SK-N-SH (cell line): ENCODE measurements at regions not wholly inside any gene's neighbourhood (a gene's known extent, or its start where the extent isn't known, plus 50 kb on each side); places are given as distances from the start of the nearest gene placed in this dataset.

Experiments used
- CTCF ChIA-PET: fragments of 300-600, 350-600 bp; formaldehyde crosslinking; extraction: SDS; loops from one replicate; lab custom pipeline; 2021; lab: Yijun Ruan, JAX
- POLR2A ChIA-PET: fragments of 350-600 bp; sonication (Branson Sonifier 250); formaldehyde crosslinking; extraction: SDS; loops from one replicate; lab custom pipeline; 2020; ENCODE audit warnings: antibody characterized with exemption, inconsistent platforms; lab: Yijun Ruan, JAX
- DNase-seq: peaks from one replicate; pipeline ENCODE4 v3.0.0; 2012
- H2AFZ ChIP-seq: fragments of 200-600 bp; sonication (generic); 2 replicates; pipeline ENCODE4 v1.8.1; 2016; ENCODE audit warnings: antibody characterized with exemption, mild to moderate bottlenecking, low read depth
- H3F3A ChIP-seq: fragments of 200-600 bp; sonication (generic); replicated peaks from 2 replicates; pipeline ENCODE3; 2016; ENCODE audit warnings: antibody characterized with exemption, mild to moderate bottlenecking; ENCODE audit not compliant: insufficient read depth
- H3K27ac ChIP-seq, 2 experiments: fragments of 200-500 bp in 1 of 2; fragments of 200-600 bp in 1 of 2; sonication (Bioruptor generic) in 1 of 2; sonication (generic), shearing (Covaris generic) in 1 of 2; 2 replicates each; pipeline versions ENCODE4 v1.5.1 to v1.6.1; 2014 to 2016; ENCODE audit warnings: low read depth in 2 of 2, inconsistent platforms in 1 of 2, low read length in 1 of 2, mild to moderate bottlenecking in 1 of 2, mixed read lengths in 1 of 2
- H3K27me3 ChIP-seq: fragments of 200-600 bp; sonication (generic), shearing (Covaris generic); 2 replicates; pipeline ENCODE4 v1.6.1; 2016; ENCODE audit warnings: mixed run types; ENCODE audit not compliant: insufficient read depth
- H3K36me3 ChIP-seq, 2 experiments: fragments of 200-500 bp in 1 of 2; fragments of 200-600 bp in 1 of 2; sonication (Bioruptor generic) in 1 of 2; sonication (generic) in 1 of 2; replicated peaks in 1 of 2; 2 replicates each; pipeline versions ENCODE3 to v1.5.1; 2014 to 2016; ENCODE audit warnings: low read length in 1 of 2, mild to moderate bottlenecking in 1 of 2; ENCODE audit not compliant: insufficient read depth in 2 of 2, control insufficient read depth in 1 of 2
- H3K4me1 ChIP-seq, 2 experiments: fragments of 200-500 bp in 1 of 2; fragments of 200-600 bp in 1 of 2; sonication (Bioruptor generic) in 1 of 2; sonication (generic), shearing (Covaris generic) in 1 of 2; 2 replicates each; pipeline versions ENCODE4 v1.5.1 to v1.6.1; 2014 to 2016; ENCODE audit warnings: low read depth in 1 of 2, low read length in 1 of 2, mixed run types in 1 of 2; ENCODE audit not compliant: insufficient read depth in 2 of 2, control insufficient read depth in 1 of 2
- H3K4me2 ChIP-seq: fragments of 200-600 bp; sonication (generic), shearing (Covaris generic); 2 replicates; pipeline ENCODE4 v1.6.1; 2017; ENCODE audit warnings: mixed run types
- H3K4me3 ChIP-seq, 2 experiments: fragments of 200-500 bp in 1 of 2; fragments of 200-600 bp in 1 of 2; sonication (Bioruptor generic) in 1 of 2; sonication (generic), shearing (Covaris generic) in 1 of 2; 2 replicates each; pipeline versions ENCODE4 v1.5.1 to v1.8.1; 2014 to 2016; ENCODE audit warnings: low read depth in 2 of 2, inconsistent platforms in 1 of 2, low read length in 1 of 2, mild to moderate bottlenecking in 1 of 2, mixed read lengths in 1 of 2, moderate library complexity in 1 of 2
- H3K79me2 ChIP-seq: fragments of 200-600 bp; sonication (generic); 2 replicates; pipeline ENCODE4 v1.8.1; 2017; ENCODE audit warnings: mild to moderate bottlenecking; ENCODE audit not compliant: insufficient read depth
- H3K9ac ChIP-seq: fragments of 200-600 bp; sonication (generic); 2 replicates; pipeline ENCODE4 v1.6.1; 2017; ENCODE audit warnings: mixed run types
- H3K9me2 ChIP-seq: fragments of 200-600 bp; sonication (generic); 2 replicates; pipeline ENCODE4 v1.6.1; 2017; ENCODE audit warnings: mixed run types
- H3K9me3 ChIP-seq: fragments of 200-600 bp; sonication (generic); 2 replicates; pipeline ENCODE4 v1.6.1; 2017; ENCODE audit warnings: mixed run types, mild to moderate bottlenecking, moderate library complexity
- H4K20me1 ChIP-seq: fragments of 200-600 bp; sonication (generic); 2 replicates; pipeline ENCODE4 v1.6.1; 2017; ENCODE audit warnings: mild to moderate bottlenecking, mixed run types; ENCODE audit not compliant: insufficient read depth
- CHD2 ChIP-seq: fragments of 150-350 bp; IDR thresholded peaks from 2 replicates; pipeline ENCODE4 v1.6.1; 2018; ENCODE audit warnings: low read length; ENCODE audit not compliant: partially characterized antibody
- ELF1 ChIP-seq: IDR thresholded peaks from 2 replicates; pipeline ENCODE4 v1.4.0; 2012
- EP300 ChIP-seq, 2 experiments: IDR thresholded peaks; 2 replicates each; pipeline versions ENCODE4 v1.4.0 to v1.6.1; 2012; ENCODE audit warnings: borderline replicate concordance in 1 of 2, low read depth in 1 of 2, low read length in 1 of 2
- FOSL2 ChIP-seq: IDR thresholded peaks from 2 replicates; pipeline ENCODE4 v1.4.0; 2012; ENCODE audit warnings: low read depth, mild to moderate bottlenecking, moderate library complexity, borderline replicate concordance
- FOXJ3 ChIP-seq: sonication (generic); formaldehyde crosslinking; IDR thresholded peaks from 2 replicates; pipeline ENCODE4 v1.5.1; 2020; ENCODE audit warnings: mild to moderate bottlenecking, missing genetic modification reagents
- GATA2 ChIP-seq: sonication (generic); formaldehyde crosslinking; IDR thresholded peaks from 2 replicates; pipeline ENCODE4 v1.5.0; 2020; ENCODE audit warnings: mild to moderate bottlenecking, missing genetic modification reagents
- JUND ChIP-seq: IDR thresholded peaks from 2 replicates; pipeline ENCODE4 v1.4.0; 2012
- MEF2A ChIP-seq: IDR thresholded peaks from 2 replicates; pipeline ENCODE4 v1.4.0; 2012; ENCODE audit warnings: low read depth, borderline replicate concordance
- MXI1 ChIP-seq: IDR thresholded peaks from 2 replicates; pipeline ENCODE4 v1.6.1; 2012; ENCODE audit warnings: mild to moderate bottlenecking, low read depth, low read length, improper control_type of control experiment
- NRF1 ChIP-seq: IDR thresholded peaks from 2 replicates; pipeline ENCODE4 v1.6.1; 2012; ENCODE audit warnings: low read depth, mild to moderate bottlenecking, low read length
- RXRA ChIP-seq: IDR thresholded peaks from 2 replicates; pipeline ENCODE4 v1.4.0; 2012; ENCODE audit warnings: low read depth, mild to moderate bottlenecking, borderline replicate concordance
- SIN3A ChIP-seq: IDR thresholded peaks from 2 replicates; pipeline ENCODE4 v1.6.1; 2012; ENCODE audit warnings: low read depth, mild to moderate bottlenecking, low read length, moderate library complexity, borderline replicate concordance
- SMC3 ChIP-seq: IDR thresholded peaks from 2 replicates; pipeline ENCODE4 v1.6.1; 2012; ENCODE audit warnings: low read depth, low read length, improper control_type of control experiment
- TAF1 ChIP-seq: IDR thresholded peaks from 2 replicates; pipeline ENCODE4 v1.6.1; 2012; ENCODE audit warnings: low read depth, mild to moderate bottlenecking, low read length, moderate library complexity, borderline replicate concordance
- TCF12 ChIP-seq: IDR thresholded peaks from 2 replicates; pipeline ENCODE4 v1.4.0; 2012
- WGBS: methylation state at CpG from one replicate; pipeline ENCODE4 v1.1.6; 2017; ENCODE audit warnings: low lambda C conversion rate; 5-methylcytosine and 5-hydroxymethylcytosine counted together
- TF ChIP-seq, protein P1 (sequence below): fragments of 150-350 bp; IDR thresholded peaks from 2 replicates; pipeline ENCODE4 v1.6.1; 2017; ENCODE audit warnings: antibody characterized with exemption, low read length, low read depth, borderline replicate concordance
- TF ChIP-seq, protein P2 (sequence below): IDR thresholded peaks from 2 replicates; pipeline ENCODE4 v1.4.0; 2012; ENCODE audit warnings: low read depth, borderline replicate concordance
- TF ChIP-seq, protein P3 (sequence below): fragments of 200-600 bp; sonication (generic); IDR thresholded peaks from 2 replicates; pipeline ENCODE4 v1.6.1; 2017; ENCODE audit warnings: antibody characterized with exemption, mild to moderate bottlenecking, moderate library complexity
- TF ChIP-seq, protein P4 (sequence below): IDR thresholded peaks from 2 replicates; pipeline ENCODE4 v1.4.0; 2012; ENCODE audit warnings: low read depth
- TF ChIP-seq, protein P5 (sequence below): fragments of 150-350 bp; IDR thresholded peaks from 2 replicates; pipeline ENCODE4 v1.6.1; 2016; ENCODE audit warnings: mild to moderate bottlenecking, low read depth, low read length
- TF ChIP-seq, protein P6 (sequence below): IDR thresholded peaks from 2 replicates; pipeline ENCODE4 v1.4.0; 2012; ENCODE audit warnings: low read depth, borderline replicate concordance
- TF ChIP-seq, protein P7 (sequence below): IDR thresholded peaks from 2 replicates; pipeline ENCODE4; 2012

DNA sequence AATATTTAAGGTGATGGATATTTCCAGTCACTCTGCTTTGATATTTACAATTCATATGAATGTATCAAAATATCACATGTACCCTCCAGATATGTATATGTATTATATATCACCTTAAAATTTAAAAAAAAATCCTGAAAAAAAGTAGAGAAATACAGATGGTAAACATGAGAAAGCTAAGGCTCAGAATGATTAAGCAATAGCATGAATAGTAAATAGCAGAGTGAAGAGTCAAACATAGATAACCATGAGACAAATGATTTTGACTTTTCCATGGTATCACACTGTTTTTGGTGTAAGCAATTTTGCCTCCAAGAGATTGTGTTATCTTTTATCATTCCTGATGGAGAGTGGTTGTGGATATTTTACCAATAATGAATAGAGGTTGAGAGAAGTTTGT lies 868.8 kb downstream of the CDH11 start:
- Histone ChIP-seq H4K20me1 (no peaks in the 10 kb centered on the region), H3K9me3 (no peaks in the 10 kb centered on the region), H3K27ac (no peak overlapping the region), H3F3A (peaks cover 10% of the 10 kb centered on the region), H2AFZ (no peak overlapping the region), H3K27me3 (no peaks in the 10 kb centered on the region), H3K9ac (no peak overlapping the region), H3K4me3 (no peak overlapping the region), H3K4me1 (no peaks in the 10 kb centered on the region; a peak in 1 of 4 replicates), H3K4me2 (no peak overlapping the region), H3K79me2 (no peaks in the 10 kb centered on the region), H3K36me3 (no peaks in the 10 kb centered on the region), H3K9me2 (no peaks in the 10 kb centered on the region)
- TF ChIP-seq SIN3A (no peak), MEF2A (no peak), MXI1 (no peak), NRF1 (no peak), FOSL2 (no peak), ELF1 (no peak), SMC3 (no peak), FOXJ3 (CRISPR knock-in tag) (no peak), EP300 (IDR thresholded peaks at IDR 0.05; ENCODE audit: borderline replicate concordance in 1 of 2, low read depth in 1 of 2, low read length in 1 of 2) (no peak), GATA2 (no peak), TAF1 (no peak), TCF12 (no peak)
- TF ChIP-seq, protein P1, sequence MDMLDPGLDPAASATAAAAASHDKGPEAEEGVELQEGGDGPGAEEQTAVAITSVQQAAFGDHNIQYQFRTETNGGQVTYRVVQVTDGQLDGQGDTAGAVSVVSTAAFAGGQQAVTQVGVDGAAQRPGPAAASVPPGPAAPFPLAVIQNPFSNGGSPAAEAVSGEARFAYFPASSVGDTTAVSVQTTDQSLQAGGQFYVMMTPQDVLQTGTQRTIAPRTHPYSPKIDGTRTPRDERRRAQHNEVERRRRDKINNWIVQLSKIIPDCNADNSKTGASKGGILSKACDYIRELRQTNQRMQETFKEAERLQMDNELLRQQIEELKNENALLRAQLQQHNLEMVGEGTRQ = no peak
- TF ChIP-seq, protein P2, sequence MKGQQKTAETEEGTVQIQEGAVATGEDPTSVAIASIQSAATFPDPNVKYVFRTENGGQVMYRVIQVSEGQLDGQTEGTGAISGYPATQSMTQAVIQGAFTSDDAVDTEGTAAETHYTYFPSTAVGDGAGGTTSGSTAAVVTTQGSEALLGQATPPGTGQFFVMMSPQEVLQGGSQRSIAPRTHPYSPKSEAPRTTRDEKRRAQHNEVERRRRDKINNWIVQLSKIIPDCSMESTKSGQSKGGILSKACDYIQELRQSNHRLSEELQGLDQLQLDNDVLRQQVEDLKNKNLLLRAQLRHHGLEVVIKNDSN = no peak
- TF ChIP-seq, protein P3, sequence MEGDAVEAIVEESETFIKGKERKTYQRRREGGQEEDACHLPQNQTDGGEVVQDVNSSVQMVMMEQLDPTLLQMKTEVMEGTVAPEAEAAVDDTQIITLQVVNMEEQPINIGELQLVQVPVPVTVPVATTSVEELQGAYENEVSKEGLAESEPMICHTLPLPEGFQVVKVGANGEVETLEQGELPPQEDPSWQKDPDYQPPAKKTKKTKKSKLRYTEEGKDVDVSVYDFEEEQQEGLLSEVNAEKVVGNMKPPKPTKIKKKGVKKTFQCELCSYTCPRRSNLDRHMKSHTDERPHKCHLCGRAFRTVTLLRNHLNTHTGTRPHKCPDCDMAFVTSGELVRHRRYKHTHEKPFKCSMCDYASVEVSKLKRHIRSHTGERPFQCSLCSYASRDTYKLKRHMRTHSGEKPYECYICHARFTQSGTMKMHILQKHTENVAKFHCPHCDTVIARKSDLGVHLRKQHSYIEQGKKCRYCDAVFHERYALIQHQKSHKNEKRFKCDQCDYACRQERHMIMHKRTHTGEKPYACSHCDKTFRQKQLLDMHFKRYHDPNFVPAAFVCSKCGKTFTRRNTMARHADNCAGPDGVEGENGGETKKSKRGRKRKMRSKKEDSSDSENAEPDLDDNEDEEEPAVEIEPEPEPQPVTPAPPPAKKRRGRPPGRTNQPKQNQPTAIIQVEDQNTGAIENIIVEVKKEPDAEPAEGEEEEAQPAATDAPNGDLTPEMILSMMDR = no peak
- TF ChIP-seq, protein P4, sequence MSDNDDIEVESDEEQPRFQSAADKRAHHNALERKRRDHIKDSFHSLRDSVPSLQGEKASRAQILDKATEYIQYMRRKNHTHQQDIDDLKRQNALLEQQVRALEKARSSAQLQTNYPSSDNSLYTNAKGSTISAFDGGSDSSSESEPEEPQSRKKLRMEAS = no peak
- CTCF ChIA-PET = interaction anchor here (0.9 to 1.0 kb wide), 2 partner anchors 10 to 12 kb away, joined by 3 read pairs; no protein-coding TSS in a partner anchor
- POLR2A ChIA-PET = no interaction called here
- no peak for DNase-seq

DNA sequence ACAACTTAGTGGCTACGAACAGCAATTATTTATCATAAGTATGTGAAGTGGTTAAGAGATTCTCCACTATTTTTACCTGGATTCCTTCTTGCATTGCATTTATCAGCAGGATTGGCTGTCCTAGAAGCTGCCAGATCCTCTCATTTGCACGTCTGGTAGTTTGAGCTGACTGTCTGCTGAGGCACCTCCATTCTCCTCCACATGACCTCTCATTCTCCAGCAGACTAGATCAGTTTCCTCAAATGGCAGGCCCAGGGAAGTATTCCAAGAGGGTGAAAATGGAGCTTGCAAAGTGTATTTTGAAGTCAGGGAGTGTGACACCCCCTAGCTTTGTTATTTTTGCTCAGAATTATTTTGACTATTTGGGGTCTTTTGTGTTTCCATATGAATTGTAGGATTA lies 870.1 kb downstream of the CDH11 start:
- H3K9me2 ChIP-seq = no peaks in the 10 kb centered on the region
- H2AFZ ChIP-seq = no peak overlapping the region
- no peak for DNase-seq
- no peaks in the 10 kb centered on the region for H4K20me1 ChIP-seq
- no peak overlapping the region for H3K4me3 ChIP-seq
- H3K79me2 ChIP-seq = no peaks in the 10 kb centered on the region
- POLR2A ChIA-PET = no interaction called here
- no peak overlapping the region for H3K9ac ChIP-seq
- H3F3A ChIP-seq = peaks cover 10% of the 10 kb centered on the region
- WGBS = 89% methylated on average over 2 of the region's 2 CpGs
- no peaks in the 10 kb centered on the region for H3K27me3 ChIP-seq
- H3K4me1 ChIP-seq = no peaks in the 10 kb centered on the region; a peak in 1 of 4 replicates
- CTCF ChIA-PET = no interaction called here
- no peak overlapping the region for H3K4me2 ChIP-seq
- H3K9me3 ChIP-seq = no peaks in the 10 kb centered on the region
- H3K27ac ChIP-seq = no peak overlapping the region
- no peaks in the 10 kb centered on the region for H3K36me3 ChIP-seq
- TF ChIP-seq FOSL2 (no peak), RXRA (no peak), SIN3A (no peak), JUND (no peak), CHD2 (no peak), NRF1 (no peak), ELF1 (no peak), MEF2A (no peak), TAF1 (no peak)
- TF ChIP-seq, protein P5, sequence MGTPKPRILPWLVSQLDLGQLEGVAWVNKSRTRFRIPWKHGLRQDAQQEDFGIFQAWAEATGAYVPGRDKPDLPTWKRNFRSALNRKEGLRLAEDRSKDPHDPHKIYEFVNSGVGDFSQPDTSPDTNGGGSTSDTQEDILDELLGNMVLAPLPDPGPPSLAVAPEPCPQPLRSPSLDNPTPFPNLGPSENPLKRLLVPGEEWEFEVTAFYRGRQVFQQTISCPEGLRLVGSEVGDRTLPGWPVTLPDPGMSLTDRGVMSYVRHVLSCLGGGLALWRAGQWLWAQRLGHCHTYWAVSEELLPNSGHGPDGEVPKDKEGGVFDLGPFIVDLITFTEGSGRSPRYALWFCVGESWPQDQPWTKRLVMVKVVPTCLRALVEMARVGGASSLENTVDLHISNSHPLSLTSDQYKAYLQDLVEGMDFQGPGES = no peak
- TF ChIP-seq, protein P6, sequence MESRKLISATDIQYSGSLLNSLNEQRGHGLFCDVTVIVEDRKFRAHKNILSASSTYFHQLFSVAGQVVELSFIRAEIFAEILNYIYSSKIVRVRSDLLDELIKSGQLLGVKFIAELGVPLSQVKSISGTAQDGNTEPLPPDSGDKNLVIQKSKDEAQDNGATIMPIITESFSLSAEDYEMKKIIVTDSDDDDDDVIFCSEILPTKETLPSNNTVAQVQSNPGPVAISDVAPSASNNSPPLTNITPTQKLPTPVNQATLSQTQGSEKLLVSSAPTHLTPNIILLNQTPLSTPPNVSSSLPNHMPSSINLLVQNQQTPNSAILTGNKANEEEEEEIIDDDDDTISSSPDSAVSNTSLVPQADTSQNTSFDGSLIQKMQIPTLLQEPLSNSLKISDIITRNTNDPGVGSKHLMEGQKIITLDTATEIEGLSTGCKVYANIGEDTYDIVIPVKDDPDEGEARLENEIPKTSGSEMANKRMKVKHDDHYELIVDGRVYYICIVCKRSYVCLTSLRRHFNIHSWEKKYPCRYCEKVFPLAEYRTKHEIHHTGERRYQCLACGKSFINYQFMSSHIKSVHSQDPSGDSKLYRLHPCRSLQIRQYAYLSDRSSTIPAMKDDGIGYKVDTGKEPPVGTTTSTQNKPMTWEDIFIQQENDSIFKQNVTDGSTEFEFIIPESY = no peak
- TF ChIP-seq, protein P7, sequence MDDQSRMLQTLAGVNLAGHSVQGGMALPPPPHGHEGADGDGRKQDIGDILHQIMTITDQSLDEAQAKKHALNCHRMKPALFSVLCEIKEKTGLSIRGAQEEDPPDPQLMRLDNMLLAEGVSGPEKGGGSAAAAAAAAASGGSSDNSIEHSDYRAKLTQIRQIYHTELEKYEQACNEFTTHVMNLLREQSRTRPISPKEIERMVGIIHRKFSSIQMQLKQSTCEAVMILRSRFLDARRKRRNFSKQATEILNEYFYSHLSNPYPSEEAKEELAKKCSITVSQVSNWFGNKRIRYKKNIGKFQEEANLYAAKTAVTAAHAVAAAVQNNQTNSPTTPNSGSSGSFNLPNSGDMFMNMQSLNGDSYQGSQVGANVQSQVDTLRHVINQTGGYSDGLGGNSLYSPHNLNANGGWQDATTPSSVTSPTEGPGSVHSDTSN = no peak
